Tibial nerve (tissue), 4 donors: ENCODE measurements at regions not wholly inside any gene's neighbourhood (a gene's known extent, or its start where the extent isn't known, plus 50 kb on each side); places are given as distances from the start of the nearest gene placed in this dataset.

ENCODE experiments used
- EP300 ChIP-seq, 2 donors: sonication (generic); formaldehyde crosslinking; IDR thresholded peaks; one replicate each; pipeline ENCODE4 v1.6.1; 2017; ENCODE audit warnings: antibody characterized with exemption in 2 of 2, mild to moderate bottlenecking in 1 of 2
- POLR2A ChIP-seq, 2 donors: fragments of 450-650 bp; IDR thresholded peaks; one replicate each; pipeline ENCODE4 v1.6.1; 2017; ENCODE audit warnings: antibody characterized with exemption in 2 of 2, mild to moderate bottlenecking in 2 of 2, moderate library complexity in 2 of 2
- TF ChIP-seq, protein P1 (sequence below), 5 experiments: fragments of 200-600 bp in 3 of 5; fragments of 450-650 bp in 2 of 5; sonication (generic) in 3 of 5; IDR thresholded peaks; one replicate each; pipeline ENCODE4 v1.5.1; 2016 to 2019; ENCODE audit warnings: antibody characterized with exemption in 5 of 5, mild to moderate bottlenecking in 3 of 5, moderate library complexity in 2 of 5

DNA sequence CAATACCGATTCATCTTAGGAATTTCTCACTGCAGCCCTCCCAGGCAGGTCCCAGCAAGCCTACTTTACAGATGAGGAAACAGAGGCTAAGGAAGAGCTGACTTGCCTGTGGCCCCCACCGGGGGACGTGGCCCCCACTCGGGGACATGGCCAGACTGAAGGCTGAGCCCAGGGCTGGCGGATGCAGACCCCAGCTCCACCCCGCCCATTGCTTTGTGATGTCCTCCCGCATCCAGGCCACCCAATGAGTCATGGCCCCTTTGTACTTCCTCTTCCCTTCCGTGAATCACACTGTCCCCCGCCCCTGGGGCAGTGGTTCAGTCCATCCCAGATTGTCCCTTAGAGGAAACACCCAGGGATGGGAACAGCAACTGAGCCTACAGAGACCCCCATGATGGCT, 116.0 kb upstream of the ANO1 start:
- TF ChIP-seq, protein P1, sequence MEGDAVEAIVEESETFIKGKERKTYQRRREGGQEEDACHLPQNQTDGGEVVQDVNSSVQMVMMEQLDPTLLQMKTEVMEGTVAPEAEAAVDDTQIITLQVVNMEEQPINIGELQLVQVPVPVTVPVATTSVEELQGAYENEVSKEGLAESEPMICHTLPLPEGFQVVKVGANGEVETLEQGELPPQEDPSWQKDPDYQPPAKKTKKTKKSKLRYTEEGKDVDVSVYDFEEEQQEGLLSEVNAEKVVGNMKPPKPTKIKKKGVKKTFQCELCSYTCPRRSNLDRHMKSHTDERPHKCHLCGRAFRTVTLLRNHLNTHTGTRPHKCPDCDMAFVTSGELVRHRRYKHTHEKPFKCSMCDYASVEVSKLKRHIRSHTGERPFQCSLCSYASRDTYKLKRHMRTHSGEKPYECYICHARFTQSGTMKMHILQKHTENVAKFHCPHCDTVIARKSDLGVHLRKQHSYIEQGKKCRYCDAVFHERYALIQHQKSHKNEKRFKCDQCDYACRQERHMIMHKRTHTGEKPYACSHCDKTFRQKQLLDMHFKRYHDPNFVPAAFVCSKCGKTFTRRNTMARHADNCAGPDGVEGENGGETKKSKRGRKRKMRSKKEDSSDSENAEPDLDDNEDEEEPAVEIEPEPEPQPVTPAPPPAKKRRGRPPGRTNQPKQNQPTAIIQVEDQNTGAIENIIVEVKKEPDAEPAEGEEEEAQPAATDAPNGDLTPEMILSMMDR (IDR thresholded peaks at IDR 0.05), result no peak
- TF ChIP-seq POLR2A (IDR thresholded peaks at IDR 0.05), result no peak
- TF ChIP-seq EP300 (IDR thresholded peaks at IDR 0.05), result no peak
